ENCODE measurements at regions not wholly inside any gene's neighbourhood (a gene's known extent, or its start where the extent isn't known, plus 50 kb on each side); places are given as distances from the start of the nearest gene placed in this dataset.

- no peak for TF ChIP-seq CTCF (IDR thresholded peaks at IDR 0.05; ENCODE audit: extremely low read depth, insufficient read depth, missing control alignments)
- in situ Hi-C loops (cut with MboI; ENCODE audit: low pct_unique_long_range_greater_than_20kb, low sequenced_read_pairs, unreplicated experiment), result no loop called here
- DNase-seq (ENCODE audit: low spot score), result no peak
Observed at GRCh38 chr1:198912046-198912445, 273.2 kb downstream of the PTPRC start.

- TF ChIP-seq CTCF (IDR thresholded peaks at IDR 0.05; ENCODE audit: extremely low read depth, insufficient read depth, missing control alignments), result no peak
- in situ Hi-C loops (cut with MboI; ENCODE audit: low pct_unique_long_range_greater_than_20kb, low sequenced_read_pairs, unreplicated experiment), result no loop called here
- DNase-seq (ENCODE audit: low spot score), result no peak
Observed at GRCh38 chr1:198913667-198914066, 274.8 kb downstream of the PTPRC start.

- TF ChIP-seq CTCF (IDR thresholded peaks at IDR 0.05; ENCODE audit: extremely low read depth, insufficient read depth, missing control alignments), result no peak
- in situ Hi-C loops (cut with MboI; ENCODE audit: low pct_unique_long_range_greater_than_20kb, low sequenced_read_pairs, unreplicated experiment), result no loop called here
- DNase-seq (ENCODE audit: low spot score), result no peak
Observed at GRCh38 chr1:198915327-198916231, 276.7 kb downstream of the PTPRC start.

GRCh38 chr1:198917226-198917625 lies 278.4 kb downstream of the PTPRC start:
- TF ChIP-seq CTCF (IDR thresholded peaks at IDR 0.05; ENCODE audit: extremely low read depth, insufficient read depth, missing control alignments), result no peak
- in situ Hi-C loops (cut with MboI; ENCODE audit: low pct_unique_long_range_greater_than_20kb, low sequenced_read_pairs, unreplicated experiment), result no loop called here
- DNase-seq (ENCODE audit: low spot score), result no peak

- in situ Hi-C loops (cut with MboI; ENCODE audit: low pct_unique_long_range_greater_than_20kb, low sequenced_read_pairs, unreplicated experiment), result no loop called here
Observed at GRCh38 chr1:198918920-198919319, 280.1 kb downstream of the PTPRC start.

More at GRCh38 chr1:198918920-198919319, 280.1 kb downstream of the PTPRC start:
- TF ChIP-seq CTCF (IDR thresholded peaks at IDR 0.05; ENCODE audit: extremely low read depth, insufficient read depth, missing control alignments), result no peak
- DNase-seq (ENCODE audit: low spot score), result no peak

Measured in GM13977 (cell line).